ENCODE measurements at regions not wholly inside any gene's neighbourhood (a gene's known extent, or its start where the extent isn't known, plus 50 kb on each side); places are given as distances from the start of the nearest gene placed in this dataset.

DNA sequence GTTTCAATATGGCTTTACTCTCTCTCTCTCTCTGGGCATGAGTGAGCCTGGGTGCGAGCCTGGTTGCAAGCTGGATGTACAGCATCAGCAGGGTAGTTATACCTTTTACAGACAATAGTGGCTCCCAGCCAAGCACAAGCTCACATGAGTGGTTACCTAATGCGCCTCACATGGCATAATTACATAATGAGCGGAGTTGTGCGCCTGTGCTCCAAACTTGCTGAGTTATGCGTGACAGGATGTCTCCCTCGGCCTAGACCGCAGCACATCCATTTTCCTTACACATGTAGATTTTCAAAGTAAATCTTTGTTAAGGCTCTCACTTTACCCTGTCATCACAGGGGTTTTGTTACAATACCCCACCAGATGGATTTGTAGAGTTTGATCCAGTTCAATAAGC, 233.5 kb upstream of the WWC1 start:
- H3K27me3 ChIP-seq (ENCODE audit: control insufficient read depth, insufficient read depth, low read length, poor library complexity, severe bottlenecking), result no peaks in the 10 kb centered on the region
- H3K36me3 ChIP-seq (ENCODE audit: control insufficient read depth, insufficient read depth, low read length), result no peaks in the 10 kb centered on the region
- no peaks in the 10 kb centered on the region for H3K4me1 ChIP-seq (ENCODE audit: control insufficient read depth, insufficient read depth, low read length)
- no peak overlapping the region for H3K4me3 ChIP-seq (ENCODE audit: insufficient read depth, low read depth, low read length)
- 66 to 71% methylated on average over 7 of the region's 7 CpGs for WGBS, 2 experiments
- H3K9me3 ChIP-seq (ENCODE audit: control insufficient read depth, low read length), result no peaks in the 10 kb centered on the region
- no peak overlapping the region for H3K27ac ChIP-seq (ENCODE audit: insufficient read depth, low read depth, low read length, poor library complexity, severe bottlenecking)

DNA sequence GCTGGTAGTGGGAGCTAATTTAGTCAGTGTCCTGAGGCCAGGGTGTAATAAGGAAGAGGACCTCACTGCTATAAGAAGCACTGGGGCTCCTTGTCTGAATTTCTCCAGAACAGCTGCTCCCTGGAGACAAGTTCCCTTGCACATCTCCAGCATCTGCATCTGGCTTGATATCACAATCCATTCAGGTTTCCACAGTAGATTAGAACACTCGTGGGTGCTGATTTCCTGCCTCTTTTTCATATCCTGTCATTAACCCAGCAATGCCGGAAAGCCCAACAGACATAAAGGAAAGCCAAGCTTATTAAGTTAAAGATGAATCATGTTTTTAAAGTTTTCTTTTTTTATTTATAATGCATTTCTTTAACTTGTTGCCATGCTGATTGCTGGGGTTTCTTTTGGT, 232.3 kb upstream of the WWC1 start:
- H3K27ac ChIP-seq (ENCODE audit: insufficient read depth, low read depth, low read length, poor library complexity, severe bottlenecking), result no peak overlapping the region
- no peaks in the 10 kb centered on the region for H3K27me3 ChIP-seq (ENCODE audit: control insufficient read depth, insufficient read depth, low read length, poor library complexity, severe bottlenecking)
- no peak overlapping the region for H3K4me3 ChIP-seq (ENCODE audit: insufficient read depth, low read depth, low read length)
- no peaks in the 10 kb centered on the region for H3K9me3 ChIP-seq (ENCODE audit: control insufficient read depth, low read length)
- H3K4me1 ChIP-seq (ENCODE audit: control insufficient read depth, insufficient read depth, low read length), result no peaks in the 10 kb centered on the region
- WGBS, 2 experiments, result 83 to 88% methylated on average over 1 of the region's 2 CpGs
- H3K36me3 ChIP-seq (ENCODE audit: control insufficient read depth, insufficient read depth, low read length), result no peaks in the 10 kb centered on the region

- 94 to 95% methylated on average over 2 of the region's 3 CpGs for WGBS, 2 experiments
- Histone ChIP-seq H3K9me3 (ENCODE audit: control insufficient read depth, low read length) (no peaks in the 10 kb centered on the region), H3K4me3 (ENCODE audit: insufficient read depth, low read depth, low read length) (no peak overlapping the region), H3K27me3 (ENCODE audit: control insufficient read depth, insufficient read depth, low read length, poor library complexity, severe bottlenecking) (no peaks in the 10 kb centered on the region), H3K36me3 (ENCODE audit: control insufficient read depth, insufficient read depth, low read length) (no peaks in the 10 kb centered on the region), H3K27ac (ENCODE audit: insufficient read depth, low read depth, low read length, poor library complexity, severe bottlenecking) (no peak overlapping the region), H3K4me1 (ENCODE audit: control insufficient read depth, insufficient read depth, low read length) (no peaks in the 10 kb centered on the region)
Observed at GRCh38 chr5:168062239-168062638, 229.2 kb upstream of the WWC1 start.

DNA sequence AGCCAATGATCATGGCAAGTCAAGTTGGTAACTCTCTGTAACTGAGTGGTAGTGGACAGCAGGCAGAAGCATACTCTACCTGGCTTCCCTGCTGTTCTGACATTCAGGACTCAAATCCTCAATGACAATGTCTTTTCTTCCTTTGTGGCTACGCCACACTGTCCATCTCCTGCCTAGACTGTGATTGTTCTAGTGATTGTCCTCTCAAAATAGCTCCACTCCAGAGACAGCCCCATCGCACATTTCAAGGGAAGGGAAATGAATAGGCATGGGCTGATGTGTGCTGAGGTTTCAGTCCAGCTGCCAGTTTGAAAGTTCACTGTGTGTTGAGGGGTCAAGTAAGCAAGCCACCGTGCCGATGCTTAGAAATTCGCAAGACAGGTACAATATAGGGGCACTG, 227.0 kb upstream of the WWC1 start:
- WGBS, 2 experiments, result 91 to 92% methylated on average over 5 of the region's 5 CpGs
- Histone ChIP-seq H3K9me3 (ENCODE audit: control insufficient read depth, low read length) (no peaks in the 10 kb centered on the region), H3K4me3 (ENCODE audit: insufficient read depth, low read depth, low read length) (no peak overlapping the region), H3K36me3 (ENCODE audit: control insufficient read depth, insufficient read depth, low read length) (no peaks in the 10 kb centered on the region), H3K4me1 (ENCODE audit: control insufficient read depth, insufficient read depth, low read length) (no peaks in the 10 kb centered on the region), H3K27me3 (ENCODE audit: control insufficient read depth, insufficient read depth, low read length, poor library complexity, severe bottlenecking) (no peaks in the 10 kb centered on the region), H3K27ac (ENCODE audit: insufficient read depth, low read depth, low read length, poor library complexity, severe bottlenecking) (no peak overlapping the region)

DNA sequence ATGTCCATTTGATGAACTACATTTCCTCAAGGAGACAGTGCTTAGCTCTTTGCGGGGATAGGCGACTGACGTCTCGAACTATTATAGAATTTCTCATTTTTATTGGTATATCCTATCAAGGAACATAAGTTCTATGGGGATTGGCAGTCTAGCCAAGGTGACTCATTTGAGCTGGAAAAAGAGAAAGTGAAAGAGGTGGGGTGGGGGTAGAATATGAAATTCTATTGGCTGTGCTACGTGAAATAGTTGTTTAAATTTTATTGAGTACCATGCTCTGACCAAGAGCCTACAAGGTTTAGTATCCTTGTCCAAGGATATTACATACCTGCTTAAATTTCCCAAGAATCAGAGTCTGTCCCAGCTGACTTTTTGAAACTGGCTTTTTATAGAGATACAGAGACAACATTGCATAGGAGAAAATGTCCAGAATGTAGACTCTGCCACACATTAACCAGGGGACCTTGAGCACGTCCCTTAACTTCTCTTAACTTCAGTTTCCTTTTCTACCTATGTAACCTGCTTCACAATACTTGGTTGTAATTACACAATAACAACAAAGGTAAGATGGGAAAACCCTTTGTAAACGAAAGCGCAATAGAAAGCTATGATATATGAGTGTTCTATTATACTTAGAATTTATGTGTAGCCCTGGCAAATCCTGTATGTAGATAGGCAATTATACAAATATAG, 226.4 kb upstream of the WWC1 start:
- H3K27me3 ChIP-seq (ENCODE audit: control insufficient read depth, insufficient read depth, low read length, poor library complexity, severe bottlenecking), result no peaks in the 10 kb centered on the region
- no peak overlapping the region for H3K4me3 ChIP-seq (ENCODE audit: insufficient read depth, low read depth, low read length)
- H3K9me3 ChIP-seq (ENCODE audit: control insufficient read depth, low read length), result no peaks in the 10 kb centered on the region
- H3K27ac ChIP-seq (ENCODE audit: insufficient read depth, low read depth, low read length, poor library complexity, severe bottlenecking), result no peak overlapping the region
- H3K4me1 ChIP-seq (ENCODE audit: control insufficient read depth, insufficient read depth, low read length), result no peaks in the 10 kb centered on the region
- H3K36me3 ChIP-seq (ENCODE audit: control insufficient read depth, insufficient read depth, low read length), result no peaks in the 10 kb centered on the region
- WGBS, 2 experiments, result 98 to 100% methylated on average over 3 to 6 of the region's 8 CpGs

DNA sequence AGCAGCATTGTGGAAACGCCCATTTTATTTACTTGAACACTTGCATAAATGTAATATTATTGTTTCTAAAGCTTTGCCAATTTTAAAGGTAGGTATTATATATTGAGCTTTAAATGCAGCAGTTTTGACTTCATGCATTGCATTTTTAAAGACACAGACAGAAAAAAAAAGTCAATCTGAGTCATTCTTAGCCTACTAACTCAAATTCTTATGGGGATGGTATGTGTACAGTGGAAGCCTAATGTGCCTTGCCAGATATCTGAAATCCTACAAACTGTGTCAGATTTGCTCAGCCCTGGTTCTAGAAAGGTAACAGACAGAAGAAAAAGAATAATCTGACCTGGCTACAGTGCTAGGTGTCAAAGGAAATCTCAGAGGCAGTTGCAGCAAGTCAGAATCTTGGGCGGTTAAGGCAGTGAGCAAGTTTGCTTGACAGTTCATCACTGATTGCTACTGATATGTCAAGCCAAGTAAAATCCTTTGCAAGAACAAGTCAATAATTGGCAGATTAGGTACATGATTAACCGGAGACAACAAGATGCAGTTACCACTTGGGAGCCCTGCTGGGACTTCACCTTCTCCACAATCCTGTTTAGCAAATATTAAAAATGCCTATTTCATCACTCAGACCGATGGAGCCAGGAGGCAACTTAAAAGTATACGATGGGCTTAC, 224.8 kb upstream of the WWC1 start:
- H3K27ac ChIP-seq (ENCODE audit: insufficient read depth, low read depth, low read length, poor library complexity, severe bottlenecking), result no peak overlapping the region
- 92 to 95% methylated on average over 4 of the region's 5 CpGs for WGBS, 2 experiments
- no peak overlapping the region for H3K4me3 ChIP-seq (ENCODE audit: insufficient read depth, low read depth, low read length)
- H3K36me3 ChIP-seq (ENCODE audit: control insufficient read depth, insufficient read depth, low read length), result no peaks in the 10 kb centered on the region
- no peaks in the 10 kb centered on the region for H3K4me1 ChIP-seq (ENCODE audit: control insufficient read depth, insufficient read depth, low read length)
- no peaks in the 10 kb centered on the region for H3K27me3 ChIP-seq (ENCODE audit: control insufficient read depth, insufficient read depth, low read length, poor library complexity, severe bottlenecking)
- H3K9me3 ChIP-seq (ENCODE audit: control insufficient read depth, low read length), result no peaks in the 10 kb centered on the region

- Histone ChIP-seq H3K4me1 (ENCODE audit: control insufficient read depth, insufficient read depth, low read length) (peaks cover 8% of the 10 kb centered on the region), H3K36me3 (ENCODE audit: control insufficient read depth, insufficient read depth, low read length) (no peaks in the 10 kb centered on the region), H3K27me3 (ENCODE audit: control insufficient read depth, insufficient read depth, low read length, poor library complexity, severe bottlenecking) (no peaks in the 10 kb centered on the region), H3K9me3 (ENCODE audit: control insufficient read depth, low read length) (no peaks in the 10 kb centered on the region), H3K27ac (ENCODE audit: insufficient read depth, low read depth, low read length, poor library complexity, severe bottlenecking) (no peak overlapping the region), H3K4me3 (ENCODE audit: insufficient read depth, low read depth, low read length) (no peak overlapping the region)
- 93% methylated on average over 1 of the region's 1 CpG for WGBS, 2 experiments
Observed at GRCh38 chr5:168070761-168071160, 220.7 kb upstream of the WWC1 start.

DNA sequence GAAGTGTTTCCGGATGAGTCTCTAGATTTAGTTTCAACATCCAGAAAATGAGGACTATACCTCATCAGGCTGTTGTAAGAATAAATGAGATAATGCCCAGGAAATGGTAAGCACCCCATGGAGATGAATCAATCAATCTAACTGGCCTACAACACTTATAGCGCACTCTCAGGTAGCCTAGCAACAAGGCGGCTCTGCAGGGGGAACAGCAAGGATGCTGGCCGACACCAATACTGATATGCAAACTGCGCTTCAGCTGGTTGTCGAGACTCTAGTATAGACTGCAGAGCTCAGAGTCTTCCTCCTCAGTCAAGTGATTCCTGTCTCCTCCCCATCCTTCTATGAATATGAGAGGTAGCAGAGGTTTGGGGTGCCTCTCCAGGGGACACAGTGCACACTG, 218.8 kb upstream of the WWC1 start:
- H3K4me1 ChIP-seq (ENCODE audit: control insufficient read depth, insufficient read depth, low read length), result peaks cover 8% of the 10 kb centered on the region
- H3K36me3 ChIP-seq (ENCODE audit: control insufficient read depth, insufficient read depth, low read length), result no peaks in the 10 kb centered on the region
- no peaks in the 10 kb centered on the region for H3K9me3 ChIP-seq (ENCODE audit: control insufficient read depth, low read length)
- WGBS, 2 experiments, result 86% methylated on average over 6 of the region's 6 CpGs
- no peak overlapping the region for H3K27ac ChIP-seq (ENCODE audit: insufficient read depth, low read depth, low read length, poor library complexity, severe bottlenecking)
- no peaks in the 10 kb centered on the region for H3K27me3 ChIP-seq (ENCODE audit: control insufficient read depth, insufficient read depth, low read length, poor library complexity, severe bottlenecking)
- H3K4me3 ChIP-seq (ENCODE audit: insufficient read depth, low read depth, low read length), result no peak overlapping the region

DNA sequence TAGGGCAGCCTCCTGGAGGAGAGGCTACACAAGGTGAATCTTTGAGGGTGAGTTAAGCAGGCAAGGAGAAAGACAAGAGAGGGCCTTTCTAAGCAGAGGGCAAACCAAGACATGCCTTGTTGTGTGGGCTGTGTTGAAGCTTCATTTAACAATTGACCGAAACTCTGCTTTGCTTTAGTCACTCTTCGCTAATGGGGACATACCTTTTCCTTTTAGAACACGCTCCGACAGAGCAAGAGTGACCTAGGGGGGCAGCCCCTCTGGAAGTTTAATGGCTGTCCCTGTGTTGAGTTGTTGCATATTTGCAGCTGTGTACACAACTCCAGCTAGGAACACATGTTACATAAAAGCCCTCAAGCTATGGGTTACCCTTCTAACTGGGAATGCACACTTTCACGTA, 218.1 kb upstream of the WWC1 start:
- WGBS, 2 experiments, result 91 to 97% methylated on average over 5 of the region's 5 CpGs
- H3K9me3 ChIP-seq (ENCODE audit: control insufficient read depth, low read length), result no peaks in the 10 kb centered on the region
- peaks cover 8% of the 10 kb centered on the region for H3K4me1 ChIP-seq (ENCODE audit: control insufficient read depth, insufficient read depth, low read length)
- H3K4me3 ChIP-seq (ENCODE audit: insufficient read depth, low read depth, low read length), result no peak overlapping the region
- H3K27me3 ChIP-seq (ENCODE audit: control insufficient read depth, insufficient read depth, low read length, poor library complexity, severe bottlenecking), result no peaks in the 10 kb centered on the region
- H3K27ac ChIP-seq (ENCODE audit: insufficient read depth, low read depth, low read length, poor library complexity, severe bottlenecking), result no peak overlapping the region
- no peaks in the 10 kb centered on the region for H3K36me3 ChIP-seq (ENCODE audit: control insufficient read depth, insufficient read depth, low read length)

DNA sequence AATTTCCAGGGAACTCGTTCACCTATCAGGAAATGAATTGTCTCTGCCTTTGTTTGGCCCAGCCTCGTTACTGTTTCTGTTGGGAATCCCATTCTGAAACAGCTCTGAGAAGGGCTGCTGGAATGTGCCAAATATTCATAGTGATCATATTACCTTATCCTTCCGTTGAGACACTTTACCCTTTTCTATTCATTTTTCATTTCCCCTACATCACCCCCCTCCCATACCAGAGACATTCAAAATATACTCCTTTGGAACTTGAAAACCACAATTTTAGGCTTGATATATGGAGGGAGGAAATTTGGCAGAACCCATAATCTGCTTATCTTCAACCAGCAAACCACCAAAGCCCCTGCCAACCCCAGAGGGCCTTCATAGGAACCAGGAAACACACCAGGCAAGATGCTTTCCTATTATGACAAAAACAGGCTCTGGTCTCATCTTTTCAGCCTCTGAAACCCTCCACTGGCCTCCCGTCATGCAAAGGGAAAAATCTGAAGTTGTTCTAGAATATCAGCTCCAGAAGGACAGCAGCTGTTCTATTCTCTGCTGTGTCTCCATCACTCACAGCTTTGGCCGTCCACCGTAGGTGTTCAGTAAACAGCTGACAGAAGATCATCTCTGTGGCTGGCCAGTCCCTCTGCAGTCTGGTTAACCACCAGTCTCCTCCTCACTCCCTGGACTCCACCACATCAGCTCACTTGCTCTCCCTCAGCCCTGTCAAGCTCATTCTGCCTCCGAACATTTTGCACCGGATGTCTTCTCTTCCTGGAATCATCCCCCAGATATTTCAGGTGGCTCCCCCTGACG, 217.2 kb upstream of the WWC1 start:
- H3K27ac ChIP-seq (ENCODE audit: insufficient read depth, low read depth, low read length, poor library complexity, severe bottlenecking), result no peak overlapping the region
- H3K27me3 ChIP-seq (ENCODE audit: control insufficient read depth, insufficient read depth, low read length, poor library complexity, severe bottlenecking), result no peaks in the 10 kb centered on the region
- no peak overlapping the region for H3K4me3 ChIP-seq (ENCODE audit: insufficient read depth, low read depth, low read length)
- WGBS, 2 experiments, result 84 to 87% methylated on average over 9 of the region's 9 CpGs
- no peaks in the 10 kb centered on the region for H3K9me3 ChIP-seq (ENCODE audit: control insufficient read depth, low read length)
- peaks cover 8% of the 10 kb centered on the region for H3K4me1 ChIP-seq (ENCODE audit: control insufficient read depth, insufficient read depth, low read length)
- H3K36me3 ChIP-seq (ENCODE audit: control insufficient read depth, insufficient read depth, low read length), result no peaks in the 10 kb centered on the region

Measured in ectodermal cell (in vitro differentiated cells).